ENCODE measurements at regions not wholly inside any gene's neighbourhood (a gene's known extent, or its start where the extent isn't known, plus 50 kb on each side); places are given as distances from the start of the nearest gene placed in this dataset.
"Not testable (repeated sequence)": the region's sequence is repeated elsewhere in the genome, so short reads cannot be mapped to it uniquely, and the experiment has no call there.

- DNase-seq, result no peak
Observed at GRCh38 chr7:9557853-9558252, 1124.4 kb downstream of the NXPH1 start.

GRCh38 chr7:9575716-9576115, 1142.3 kb downstream of the NXPH1 start:
- no peak for DNase-seq

GRCh38 chr7:9582824-9583223, 1149.4 kb downstream of the NXPH1 start:
- DNase-seq, result no peak

- no peak for DNase-seq
Observed at GRCh38 chr7:9598411-9598810, 1165.0 kb downstream of the NXPH1 start.

- DNase-seq, result no peak
Observed at GRCh38 chr7:9600974-9601373, 1167.6 kb downstream of the NXPH1 start.

- no peak for DNase-seq
Observed at GRCh38 chr7:9603291-9603690, 1169.9 kb downstream of the NXPH1 start.

- no peak for DNase-seq
Observed at GRCh38 chr7:9608560-9608959, 1175.2 kb downstream of the NXPH1 start.

GRCh38 chr7:9620899-9621298, 1187.5 kb downstream of the NXPH1 start:
- DNase-seq, result not testable (repeated sequence)

GRCh38 chr7:9621306-9621902, 1188.0 kb downstream of the NXPH1 start:
- not testable (repeated sequence) for DNase-seq

- no peak for DNase-seq
Observed at GRCh38 chr7:9621927-9622326, 1188.5 kb downstream of the NXPH1 start.

GRCh38 chr7:9625953-9626352, 1192.5 kb downstream of the NXPH1 start:
- DNase-seq, result no peak

- DNase-seq, result no peak
Observed at GRCh38 chr7:9645756-9646155, 1212.3 kb downstream of the NXPH1 start.

- DNase-seq, result no peak
Observed at GRCh38 chr7:9657257-9657656, 1223.8 kb downstream of the NXPH1 start.

- no peak for DNase-seq
Observed at GRCh38 chr7:9671979-9672917, 1238.8 kb downstream of the NXPH1 start.

GRCh38 chr7:9680713-9681112, 1247.3 kb downstream of the NXPH1 start:
- no peak for DNase-seq

GRCh38 chr7:9681284-9681683, 1247.9 kb downstream of the NXPH1 start:
- no peak for DNase-seq

GRCh38 chr7:9691286-9691685, 1257.9 kb downstream of the NXPH1 start:
- no peak for DNase-seq

- DNase-seq, result no peak
Observed at GRCh38 chr7:9698375-9698774, 1265.0 kb downstream of the NXPH1 start.

GRCh38 chr7:9709216-9709615, 1264.5 kb upstream of the PHF14 start:
- DNase-seq, result no peak

- DNase-seq, result no peak
Observed at GRCh38 chr7:9711259-9711918, 1262.3 kb upstream of the PHF14 start.

GRCh38 chr7:9718071-9718661, 1255.5 kb upstream of the PHF14 start:
- DNase-seq, result no peak

- no peak for DNase-seq
Observed at GRCh38 chr7:9719303-9719702, 1254.4 kb upstream of the PHF14 start.

- DNase-seq, result no peak
Observed at GRCh38 chr7:9719721-9720120, 1254.0 kb upstream of the PHF14 start.

Data from activated T-cell treated with anti-CD3 and anti-CD28 coated beads, Interleukin-2, amount 50 U/mL, for 48 hours (primary cell).